Fibroblast of lung (primary cell): ENCODE measurements at regions not wholly inside any gene's neighbourhood (a gene's known extent, or its start where the extent isn't known, plus 50 kb on each side); places are given as distances from the start of the nearest gene placed in this dataset.

Experiments
- CTCF ChIP-seq, 2 donors: IDR thresholded peaks in 1 of 2; conservative IDR thresholded peaks in 1 of 2; 1 replicate in 1 of 2; 2 replicates in 1 of 2; pipeline ENCODE4 v1.5.1; 2011 to 2012; ENCODE audit warnings: low read length in 2 of 2, control low read depth in 1 of 2, inconsistent platforms in 1 of 2, low read depth in 1 of 2, mild to moderate bottlenecking in 1 of 2
- EZH2 ChIP-seq: IDR thresholded peaks from 2 replicates; pipeline ENCODE4 v1.5.1; 2012; ENCODE audit warnings: low read length, control low read depth, mild to moderate bottlenecking; ENCODE audit errors: missing control alignments

- TF ChIP-seq CTCF (conservative IDR thresholded peaks at IDR 0.05 in 1 of 2, IDR thresholded peaks at IDR 0.05 in 1 of 2; ENCODE audit: low read depth in 1 of 2, low read length in 2 of 2) (no peak), EZH2 (no peak)
Observed at GRCh38 chr16:77548766-77549165, 113.9 kb upstream of the ADAMTS18 start.
